Renal cortical epithelial cell (primary cell): ENCODE measurements at regions not wholly inside any gene's neighbourhood (a gene's known extent, or its start where the extent isn't known, plus 50 kb on each side); places are given as distances from the start of the nearest gene placed in this dataset.
"Not testable (repeated sequence)": the region's sequence is repeated elsewhere in the genome, so short reads cannot be mapped to it uniquely, and the experiment has no call there.

Source experiments
- DNase-seq: peaks from one replicate; pipeline ENCODE4 v3.0.0-alpha.2; 2011; ENCODE audit warnings: low read depth

DNA sequence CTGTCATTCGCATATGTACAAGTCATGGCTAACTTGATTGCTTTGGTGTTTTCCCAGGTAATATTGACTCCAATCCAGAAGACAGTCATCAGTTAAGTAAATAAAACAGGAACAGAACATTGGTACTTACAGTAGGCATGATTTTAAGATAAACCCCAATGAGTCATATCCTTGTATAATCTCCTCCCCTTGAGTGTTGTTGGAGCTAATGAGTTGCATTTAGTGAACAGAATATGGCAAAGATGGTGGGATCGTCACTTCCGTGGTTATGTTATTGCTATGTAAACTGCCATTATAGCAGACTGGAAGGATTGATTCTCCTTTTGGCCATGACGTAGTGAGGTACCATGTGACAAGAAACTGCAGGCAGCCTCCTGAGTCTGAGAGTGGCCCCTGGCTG lies 102.2 kb downstream of the TMX1 start:
- peak; percentile 68 for DNase-seq

GRCh38 chr14:51351997-51352396 lies 112.0 kb downstream of the TMX1 start:
- no peak for DNase-seq

GRCh38 chr14:51353901-51354300 lies 113.9 kb downstream of the TMX1 start:
- no peak for DNase-seq

GRCh38 chr14:51354846-51355245 lies 114.8 kb downstream of the TMX1 start:
- DNase-seq, result no peak

DNA sequence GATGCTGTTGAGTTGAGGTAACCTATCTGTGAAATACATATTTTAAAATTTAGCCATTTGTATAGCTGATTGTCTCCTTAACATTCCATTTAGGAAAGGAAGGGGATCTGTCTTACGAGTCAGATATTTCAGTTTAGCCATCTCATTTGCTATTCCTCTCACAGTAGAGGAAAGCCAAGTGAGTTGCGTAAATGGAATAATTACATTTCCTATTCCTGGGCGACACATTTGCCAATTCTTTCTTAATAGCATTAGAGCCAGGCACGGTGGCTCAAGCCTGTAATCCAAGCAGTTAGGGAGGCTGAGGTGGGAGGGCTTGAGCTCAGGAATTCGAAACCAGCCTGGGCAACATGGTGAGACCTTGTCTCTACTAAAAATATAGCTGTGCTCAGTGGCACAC lies 116.3 kb downstream of the TMX1 start:
- peak; percentile 25 for DNase-seq

- no peak for DNase-seq
Observed at GRCh38 chr14:51357250-51357649, 117.2 kb downstream of the TMX1 start.

- DNase-seq, result no peak
Observed at GRCh38 chr14:51360592-51360991, 120.5 kb downstream of the TMX1 start.

DNA sequence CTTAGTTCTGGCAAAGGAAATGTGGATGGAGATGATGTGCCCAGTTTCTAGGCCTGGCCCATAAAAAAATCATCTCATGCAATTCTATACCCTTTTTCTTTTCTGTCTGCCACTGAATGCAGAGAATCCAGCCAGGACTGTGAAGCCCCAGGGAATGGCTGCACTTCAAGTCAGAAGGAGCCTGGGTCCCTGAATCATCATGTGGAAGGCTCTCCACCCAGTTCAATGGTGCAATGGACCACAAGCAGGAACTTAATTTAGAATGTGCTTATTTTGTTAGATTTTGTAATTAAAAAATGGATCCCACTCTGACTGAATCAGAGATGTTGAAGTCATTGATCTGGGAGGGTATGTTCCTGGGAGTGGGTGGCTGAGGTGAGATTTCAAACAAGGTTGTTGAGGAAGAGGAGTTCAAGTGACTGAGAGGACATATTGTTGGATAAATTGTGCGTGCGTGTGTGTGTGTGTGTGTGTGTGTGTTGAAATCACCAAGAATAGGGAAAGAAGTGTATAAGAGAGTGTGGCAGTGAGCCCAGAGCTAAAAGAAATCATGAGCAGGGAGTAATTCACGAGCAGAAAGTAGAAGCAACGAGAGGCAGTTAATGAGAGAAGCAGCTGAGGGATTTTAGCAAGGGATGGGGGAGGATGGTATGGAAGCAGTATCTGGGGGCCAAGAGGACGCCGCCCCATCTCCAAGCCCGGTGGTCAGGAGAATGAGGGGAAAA lies 125.4 kb downstream of the TMX1 start:
- DNase-seq, result no peak

DNA sequence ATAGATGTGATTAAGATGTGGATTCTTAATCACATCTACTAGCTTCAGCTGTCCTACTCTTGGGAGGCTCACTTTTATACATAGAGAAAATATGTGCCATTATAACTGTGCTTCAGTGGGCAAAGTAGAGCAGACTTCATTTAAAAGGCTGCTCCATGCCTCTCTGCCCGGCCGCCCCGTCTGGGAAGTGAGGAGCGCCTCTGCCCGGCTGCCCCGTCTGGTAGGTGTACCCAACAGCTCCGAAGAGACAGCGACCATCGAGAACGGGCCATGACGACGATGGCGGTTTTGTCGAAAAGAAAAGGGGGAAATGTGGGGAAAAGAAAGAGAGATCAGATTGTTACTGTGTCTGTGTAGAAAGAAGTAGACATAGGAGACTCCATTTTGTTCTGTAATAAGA lies 126.4 kb downstream of the TMX1 start:
- not testable (repeated sequence) for DNase-seq

DNA sequence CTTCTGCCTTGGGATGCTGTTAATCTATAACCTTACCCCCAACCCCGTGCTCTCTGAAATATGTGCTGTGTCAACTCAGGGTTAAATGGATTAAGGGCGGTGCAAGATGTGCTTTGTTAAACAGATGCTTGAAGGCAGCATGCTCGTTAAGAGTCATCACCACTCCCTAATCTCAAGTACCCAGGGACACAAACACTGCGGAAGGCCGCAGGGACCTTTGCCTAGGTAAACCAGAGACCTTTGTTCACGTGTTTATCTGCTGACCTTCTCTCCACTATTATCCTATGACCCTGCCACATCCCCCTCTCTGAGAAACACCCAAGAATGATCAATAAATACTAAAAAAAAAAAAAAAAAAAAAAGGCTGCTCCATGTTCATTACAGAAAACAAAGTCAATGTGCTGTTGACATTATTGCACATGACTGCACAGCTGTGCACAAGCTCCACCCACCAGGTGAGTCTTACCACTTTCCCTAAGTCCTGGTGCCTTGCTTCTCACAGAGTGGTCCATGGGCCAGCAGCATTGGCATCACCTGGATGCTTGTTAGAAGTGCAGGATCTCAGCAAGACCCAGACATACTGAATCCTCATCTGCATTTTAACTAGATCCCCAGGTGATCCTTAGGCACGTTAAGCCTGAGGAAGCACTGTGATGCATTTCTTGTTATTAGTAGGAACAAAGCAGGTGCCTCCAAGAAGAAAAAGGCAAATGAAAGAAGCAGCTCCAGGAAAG lies 127.0 kb downstream of the TMX1 start:
- peak; percentile 36 for DNase-seq

- DNase-seq, result no peak
Observed at GRCh38 chr14:51367600-51367931, 127.5 kb downstream of the TMX1 start.

DNA sequence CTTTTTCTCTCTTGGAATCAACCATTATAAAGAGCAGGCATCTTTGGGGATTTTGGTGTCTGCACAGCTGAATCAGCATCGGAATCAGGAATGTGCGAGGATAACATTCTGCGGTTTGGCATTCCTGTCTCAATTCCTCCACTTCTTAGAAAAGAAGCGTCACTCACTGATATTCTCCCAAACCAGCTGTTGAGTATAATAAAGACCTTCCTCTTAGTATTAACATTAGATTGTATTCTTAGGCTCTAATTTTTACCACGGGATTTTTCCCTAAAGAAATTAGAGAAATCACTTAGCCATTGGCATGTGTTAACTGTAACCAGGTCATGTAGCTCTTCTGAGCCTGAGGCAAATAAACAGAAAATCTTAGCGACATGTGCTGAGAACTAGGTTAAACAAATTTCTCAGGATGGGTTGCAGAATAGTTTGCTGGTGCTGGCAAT lies 128.7 kb downstream of the TMX1 start:
- peak; percentile 19 for DNase-seq

- no peak for DNase-seq
Observed at GRCh38 chr14:51369814-51370213, 129.8 kb downstream of the TMX1 start.

DNA sequence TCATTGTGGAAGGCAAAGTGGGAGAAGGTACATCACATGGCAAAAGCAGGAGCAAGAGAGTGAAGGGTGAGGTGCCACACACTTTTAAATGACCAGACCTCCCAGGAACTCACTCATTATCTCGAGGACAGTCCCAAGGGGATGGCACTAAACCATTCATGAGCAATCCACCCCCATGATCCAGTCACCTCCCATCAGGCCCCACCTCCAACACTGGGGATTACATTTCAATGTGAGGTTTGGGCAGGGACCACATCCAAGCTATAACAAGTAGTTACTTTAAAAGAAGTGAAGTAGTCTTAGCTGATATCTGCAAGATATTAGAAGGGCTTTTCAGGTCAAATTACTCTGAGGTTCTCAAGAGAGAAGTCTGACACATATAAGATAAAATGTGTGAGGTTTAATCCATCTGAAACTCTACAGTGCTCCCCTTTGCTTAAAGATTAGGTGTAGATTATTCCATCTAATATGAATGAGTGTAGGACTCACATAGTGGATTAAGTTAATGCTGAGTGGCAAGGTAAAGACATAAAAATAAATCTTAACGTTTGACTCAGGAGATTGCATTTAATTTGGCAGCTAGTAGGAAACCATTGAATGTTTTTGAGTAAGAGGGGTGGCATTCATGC lies 130.8 kb downstream of the TMX1 start:
- DNase-seq, result no peak

- DNase-seq, result not testable (repeated sequence)
Observed at GRCh38 chr14:51377186-51377585, 137.1 kb downstream of the TMX1 start.

DNA sequence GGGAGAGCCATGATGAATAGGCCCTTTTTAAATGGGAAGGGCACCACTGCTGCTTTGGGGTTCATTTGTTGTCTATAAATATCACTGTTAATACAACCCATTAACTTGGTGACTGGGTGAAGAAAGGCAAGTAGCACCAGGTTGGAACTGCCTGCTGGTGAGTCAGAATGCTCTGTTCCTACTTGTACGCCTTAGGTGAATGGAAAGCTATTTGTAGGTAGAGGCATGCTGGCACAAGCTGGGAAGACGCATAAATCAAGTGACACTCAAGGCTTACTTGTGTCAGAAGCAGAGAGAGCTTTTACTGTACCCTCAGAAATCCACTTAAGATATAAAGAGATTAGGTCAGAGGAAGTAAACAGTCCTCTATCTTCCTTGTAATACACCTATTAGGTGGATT lies 142.5 kb downstream of the TMX1 start:
- peak; percentile 88 for DNase-seq

GRCh38 chr14:51386411-51386810 lies 146.4 kb downstream of the TMX1 start:
- no peak for DNase-seq

DNA sequence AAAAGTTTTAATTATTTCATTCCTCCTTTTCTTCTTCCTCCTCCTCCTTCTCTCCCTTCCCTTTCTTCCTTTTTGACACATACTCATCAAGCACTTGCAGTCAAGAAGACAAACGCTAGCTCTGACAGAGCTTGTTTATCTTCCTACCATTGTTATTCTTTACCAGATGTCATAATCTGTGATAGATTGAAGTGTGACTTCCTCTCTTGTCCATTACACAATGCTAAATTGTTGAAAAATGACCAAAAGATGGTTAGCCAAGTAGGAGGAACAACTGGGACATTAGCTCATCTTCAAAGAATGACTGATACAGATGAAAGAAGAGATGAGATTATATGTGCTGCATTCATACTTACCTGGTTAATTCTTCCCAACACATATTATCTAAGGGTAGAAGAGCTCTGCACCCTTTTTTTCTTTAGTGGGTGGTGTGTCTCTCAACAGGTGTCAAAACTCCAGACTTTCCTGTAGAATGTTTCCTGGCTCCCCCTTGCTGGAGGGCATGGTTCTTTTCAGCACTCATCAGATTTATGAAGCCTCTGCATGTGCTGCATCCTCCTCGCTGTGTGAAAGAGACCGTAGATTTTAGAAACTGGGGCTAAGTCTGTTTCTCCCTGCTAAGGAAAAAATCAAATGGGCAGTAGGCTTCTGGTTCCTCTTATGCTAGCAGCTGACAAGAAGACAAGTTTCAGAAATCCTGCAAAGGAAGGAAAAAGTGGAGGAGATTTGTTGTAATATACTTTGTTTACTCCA lies 147.1 kb downstream of the TMX1 start:
- no peak for DNase-seq

DNA sequence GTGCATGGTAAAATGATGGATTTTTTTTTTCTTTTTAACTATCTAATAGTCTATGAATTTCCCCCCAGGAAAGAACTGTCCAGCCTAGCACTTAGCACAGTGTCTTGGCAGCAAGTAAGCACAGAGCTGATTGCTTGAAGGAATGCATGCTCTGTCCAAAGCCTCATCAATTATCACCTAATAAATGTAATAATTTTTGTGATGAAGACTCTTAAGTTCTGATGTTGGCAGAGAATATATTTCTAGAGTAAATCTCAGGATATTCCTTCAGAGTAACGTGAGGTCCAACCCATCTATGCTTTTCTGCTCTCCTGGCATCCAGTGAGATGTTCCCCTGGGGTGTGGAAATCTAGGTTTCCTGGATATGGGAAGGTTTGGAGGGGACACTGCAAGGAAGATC lies 152.4 kb downstream of the TMX1 start:
- no peak for DNase-seq

- DNase-seq, result no peak
Observed at GRCh38 chr14:51394384-51394783, 154.3 kb downstream of the TMX1 start.

DNA sequence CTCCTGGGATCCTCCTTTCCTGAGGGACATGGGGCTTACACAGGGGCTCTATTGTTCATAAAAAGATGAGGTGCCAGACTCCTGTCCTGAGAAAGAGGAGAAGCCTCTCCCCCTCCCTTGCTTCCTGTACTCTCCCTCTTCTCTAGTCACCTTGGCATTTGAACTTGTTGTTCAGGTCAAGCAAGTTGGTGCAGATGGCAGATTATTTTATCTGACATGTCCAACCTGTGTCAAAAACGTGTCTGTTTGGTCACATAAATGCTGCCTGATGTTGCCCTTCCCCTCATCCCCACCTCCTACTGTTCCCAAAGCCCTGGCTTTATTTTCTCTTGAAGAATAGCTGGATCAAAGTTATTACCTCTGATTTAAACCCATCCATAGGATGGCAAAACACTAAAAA lies 154.8 kb downstream of the TMX1 start:
- no peak for DNase-seq

GRCh38 chr14:51395361-51395849 lies 155.4 kb downstream of the TMX1 start:
- DNase-seq, result peak; percentile 18
